HG03175 (cell line): ENCODE measurements at regions not wholly inside any gene's neighbourhood (a gene's known extent, or its start where the extent isn't known, plus 50 kb on each side); places are given as distances from the start of the nearest gene placed in this dataset.

Source experiments
- ATAC-seq: cut with Tn5 transposase; IDR thresholded peaks from one replicate; pipeline ENCODE4 v1.9.1; 2021; ENCODE audit warnings: mild to moderate bottlenecking, moderate library complexity; ENCODE audit not compliant: unreplicated experiment

DNA sequence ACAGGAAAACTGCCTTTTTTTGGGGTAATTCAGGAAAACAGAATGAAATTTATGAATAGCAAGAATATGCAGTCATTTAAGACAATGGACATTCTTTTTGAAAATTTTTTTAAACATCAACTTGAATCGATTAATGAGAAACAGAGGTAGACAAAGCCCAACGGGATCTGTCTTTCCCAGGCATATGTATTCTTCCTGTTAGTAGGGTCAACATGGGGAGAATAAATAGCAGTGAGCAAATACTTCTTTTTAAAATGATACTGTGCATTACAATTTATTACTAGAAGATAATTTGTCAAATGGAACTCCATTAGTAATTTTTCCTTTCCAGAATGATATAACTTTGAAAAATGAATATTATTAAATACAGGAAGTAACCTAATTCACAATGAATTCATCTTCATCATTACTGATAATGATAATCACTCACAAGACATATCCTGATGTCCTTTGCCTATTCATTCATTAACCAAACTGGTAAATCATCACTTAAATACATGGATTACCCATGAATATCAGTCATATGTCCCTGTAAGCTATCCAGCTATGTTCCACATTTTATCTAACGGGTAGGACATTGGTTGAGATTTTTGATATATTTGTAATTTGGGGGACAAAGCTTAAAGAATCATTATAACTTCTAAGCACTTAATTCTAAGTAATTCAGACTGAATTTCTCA lies 209.2 kb upstream of the CDIN1 start:
- no peak for ATAC-seq

DNA sequence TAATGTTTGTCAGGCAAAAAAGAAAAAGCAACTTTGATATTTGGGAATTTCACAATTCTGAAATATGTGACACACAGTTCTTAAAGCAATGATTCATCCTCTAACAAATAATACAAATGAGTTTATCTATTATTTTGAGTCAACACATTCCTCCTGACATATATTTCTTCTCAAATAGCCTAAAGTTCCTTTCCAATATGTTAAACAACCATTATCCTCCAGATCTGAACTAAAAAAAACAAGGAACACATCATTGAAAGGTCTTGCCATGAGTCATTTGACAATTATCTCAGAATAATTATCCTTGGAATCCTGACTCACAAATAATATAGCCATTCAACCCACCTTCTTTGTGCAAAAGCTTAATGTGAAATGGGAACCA lies 208.7 kb upstream of the CDIN1 start:
- ATAC-seq = no peak

DNA sequence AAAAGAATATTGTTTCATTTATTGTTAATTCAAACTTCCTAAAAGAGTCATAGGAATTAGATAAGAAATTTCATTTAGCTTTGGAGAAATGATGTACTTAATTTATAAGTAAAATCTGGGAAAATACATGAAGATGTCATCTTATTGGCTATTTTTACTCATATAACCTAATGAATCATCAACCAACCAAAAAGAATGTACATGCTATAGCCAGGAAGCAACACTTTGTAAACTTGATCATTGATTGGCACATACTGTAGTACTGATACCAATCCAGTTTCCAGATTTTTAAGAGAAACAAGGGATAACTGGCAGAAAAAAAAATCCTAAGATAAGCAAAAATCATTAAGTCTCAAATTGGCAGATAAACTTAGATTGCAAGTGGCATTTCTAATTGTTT lies 207.9 kb upstream of the CDIN1 start:
- no peak for ATAC-seq

DNA sequence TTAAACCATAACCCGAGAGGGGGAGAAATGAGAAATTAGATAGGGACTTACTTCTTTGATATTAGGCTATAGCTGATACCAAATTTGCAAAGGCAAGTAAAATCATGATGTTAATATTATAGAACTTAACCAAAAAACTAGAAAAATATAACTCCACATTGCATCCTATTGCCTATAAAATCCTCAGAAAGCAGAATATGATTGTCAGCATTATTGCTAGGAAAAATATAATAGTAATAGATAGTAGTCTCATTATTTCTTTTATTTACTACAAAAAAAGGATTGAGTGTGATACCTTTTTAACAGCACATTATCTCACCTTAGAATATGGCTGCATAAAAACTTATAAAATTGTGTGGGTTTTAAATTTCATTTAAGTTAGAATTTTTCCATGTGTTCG lies 206.5 kb upstream of the CDIN1 start:
- no peak for ATAC-seq

DNA sequence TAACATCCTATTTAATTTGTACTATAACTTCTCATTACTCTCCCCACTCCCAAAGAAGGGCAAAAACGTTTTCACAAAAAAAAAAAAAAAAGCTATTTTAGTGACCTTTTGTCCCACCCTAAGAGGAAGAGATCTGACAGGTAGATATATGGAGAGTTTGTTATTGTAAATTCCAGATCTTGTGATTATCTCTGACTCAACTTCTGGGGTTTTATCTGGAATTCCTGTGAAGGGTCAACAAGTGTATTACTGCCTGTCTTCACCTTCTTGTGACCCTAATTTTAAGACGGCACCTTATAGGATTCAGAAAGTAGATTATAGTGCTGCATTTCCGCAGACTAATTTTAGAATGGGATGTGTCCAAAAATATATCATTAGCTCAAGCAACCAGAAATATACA lies 205.9 kb upstream of the CDIN1 start:
- ATAC-seq = no peak

DNA sequence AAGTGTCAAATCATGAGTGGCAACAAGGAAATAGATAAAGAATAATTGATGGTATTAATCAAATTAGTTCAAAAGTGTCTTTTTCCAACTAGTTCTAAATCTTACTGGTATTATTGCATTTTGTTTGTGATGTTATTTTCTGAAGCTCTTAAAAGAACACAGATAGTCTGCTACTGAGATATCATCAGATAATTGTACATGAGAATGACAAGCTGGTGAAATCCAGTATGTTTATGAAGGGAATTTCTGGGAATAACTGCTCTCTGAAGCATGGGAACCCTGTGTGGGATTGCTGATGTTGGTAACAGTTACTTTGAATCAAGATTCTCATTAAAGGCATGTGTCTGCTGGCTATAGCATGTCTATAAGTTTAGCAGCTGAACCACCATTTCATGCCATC lies 190.3 kb upstream of the CDIN1 start:
- no peak for ATAC-seq

DNA sequence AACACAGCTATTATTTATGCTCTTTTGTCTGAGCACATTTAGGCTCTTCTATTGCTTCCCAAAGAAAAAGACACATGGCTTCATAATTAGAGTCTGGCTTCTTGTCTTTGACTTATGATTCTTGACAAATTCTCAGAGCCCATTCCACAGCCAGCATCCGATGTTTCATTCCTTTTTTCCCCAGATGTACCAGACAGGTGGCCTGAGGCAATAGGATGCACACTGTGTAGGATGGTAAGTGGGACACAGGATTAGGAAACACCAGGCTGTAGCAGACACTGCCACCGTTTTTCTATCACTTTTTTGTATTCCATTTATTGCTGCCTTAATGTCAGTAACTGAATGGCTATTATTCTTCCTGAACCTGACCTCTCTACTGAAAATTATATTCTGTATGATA lies 188.9 kb upstream of the CDIN1 start:
- ATAC-seq = no peak

DNA sequence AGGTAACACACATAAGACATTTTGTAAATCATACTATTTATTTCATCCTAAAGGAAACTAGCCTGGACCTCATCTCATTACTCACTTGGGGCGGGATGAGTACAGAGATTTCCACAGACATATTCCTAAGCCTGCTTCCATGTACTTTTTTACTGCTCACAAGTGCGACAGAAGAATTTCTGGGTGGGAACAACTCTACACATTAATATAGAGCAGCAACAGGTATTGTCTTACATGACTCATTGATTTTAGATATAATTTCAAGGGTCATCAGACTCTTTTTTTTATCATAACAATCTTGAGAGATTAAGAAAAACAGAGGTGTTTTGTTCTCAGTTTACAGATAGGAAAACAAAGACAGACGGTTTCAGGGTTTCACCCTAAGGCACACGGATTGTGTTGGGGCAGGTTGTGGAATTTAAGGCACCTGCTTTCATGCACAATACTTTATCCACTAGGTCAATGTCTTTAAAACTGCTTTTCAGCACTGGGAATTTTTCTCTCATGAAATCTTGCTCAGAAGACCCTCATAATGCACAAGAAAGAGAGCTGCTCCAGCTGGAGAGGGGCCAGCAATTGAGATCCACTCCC lies 186.7 kb upstream of the CDIN1 start:
- ATAC-seq = no peak

DNA sequence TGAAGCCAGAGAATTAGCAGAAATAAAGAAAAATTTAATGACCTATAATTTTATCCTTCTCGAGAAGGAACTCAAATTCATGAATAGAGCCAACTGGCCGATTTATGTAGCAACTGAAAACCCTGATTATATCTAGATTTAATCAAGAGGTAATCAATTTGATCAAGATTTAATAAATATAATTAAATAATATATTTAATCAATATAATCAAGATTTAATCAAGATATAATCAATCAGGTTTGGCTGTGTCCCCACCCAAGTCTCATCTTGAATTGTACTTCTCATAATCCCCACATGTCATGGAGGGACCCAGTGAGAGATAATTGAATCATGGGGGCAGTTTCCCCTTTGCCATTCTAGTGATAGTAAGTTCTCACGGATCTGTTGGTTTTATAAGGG lies 181.2 kb upstream of the CDIN1 start:
- ATAC-seq = no peak

- no peak for ATAC-seq
These were observed 180.2 kb upstream of the CDIN1 start for GRCh38 chr15:36399276-36399675.

- ATAC-seq = no peak
These were observed 178.4 kb upstream of the CDIN1 start for GRCh38 chr15:36400936-36401585.

DNA sequence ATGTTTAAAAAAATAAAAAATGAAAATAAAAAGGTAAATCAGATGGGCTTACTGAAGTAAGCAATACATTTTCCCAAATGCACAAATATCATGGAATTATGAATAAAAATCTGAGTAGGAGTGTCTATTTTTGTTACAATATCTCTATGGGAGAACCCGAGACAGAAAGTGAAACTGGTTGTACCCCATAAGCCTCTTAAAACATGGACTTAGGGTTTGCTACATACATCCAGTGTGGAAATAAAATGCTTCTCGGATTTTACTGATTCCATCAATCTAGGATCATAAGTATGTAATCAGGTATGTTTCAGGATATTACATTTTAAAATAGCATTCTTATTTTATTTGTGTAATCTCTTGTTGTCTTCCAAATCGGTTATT lies 177.8 kb upstream of the CDIN1 start:
- no peak for ATAC-seq

DNA sequence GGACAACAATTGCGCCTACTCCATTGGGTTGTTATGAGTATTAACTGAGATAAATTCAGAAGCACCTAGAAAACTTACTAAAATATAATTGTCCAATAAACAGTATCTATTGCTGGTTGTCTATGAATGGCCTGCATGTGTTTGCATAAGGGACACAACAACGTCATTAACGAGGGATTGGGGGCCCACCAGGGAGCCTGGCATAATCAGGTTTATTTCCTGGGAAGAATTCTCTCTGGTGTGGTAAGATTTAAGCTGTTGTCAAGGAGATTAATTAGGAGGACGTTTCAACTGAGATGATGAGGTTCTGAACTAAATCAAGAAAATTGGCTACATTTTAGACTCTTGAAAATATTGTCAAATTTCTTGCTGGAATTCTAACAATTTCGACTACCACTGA lies 176.1 kb upstream of the CDIN1 start:
- no peak for ATAC-seq

DNA sequence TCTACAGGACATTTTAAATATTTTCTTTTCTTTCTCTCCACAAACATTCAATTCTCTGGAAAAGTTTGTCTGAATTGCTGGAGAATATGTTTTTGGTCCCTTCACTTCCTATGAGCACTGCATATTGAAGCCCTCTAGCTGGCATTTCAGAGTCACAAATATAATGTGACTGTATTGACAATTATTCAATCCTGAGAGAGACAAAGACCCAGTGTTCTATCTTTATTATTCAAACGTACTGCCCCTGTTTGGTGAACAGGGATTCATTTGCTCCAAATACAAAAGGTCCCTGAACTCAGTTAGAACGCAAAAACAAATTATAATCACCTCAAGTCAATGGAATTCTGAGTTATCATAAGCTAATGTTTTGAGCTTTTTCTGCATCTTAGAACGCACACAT lies 173.1 kb upstream of the CDIN1 start:
- no peak for ATAC-seq

GRCh38 chr15:36406911-36407310 lies 172.5 kb upstream of the CDIN1 start:
- ATAC-seq = no peak

GRCh38 chr15:36407647-36408046 lies 171.8 kb upstream of the CDIN1 start:
- ATAC-seq = no peak

- no peak for ATAC-seq
These were observed 169.6 kb upstream of the CDIN1 start for GRCh38 chr15:36409819-36410218.

DNA sequence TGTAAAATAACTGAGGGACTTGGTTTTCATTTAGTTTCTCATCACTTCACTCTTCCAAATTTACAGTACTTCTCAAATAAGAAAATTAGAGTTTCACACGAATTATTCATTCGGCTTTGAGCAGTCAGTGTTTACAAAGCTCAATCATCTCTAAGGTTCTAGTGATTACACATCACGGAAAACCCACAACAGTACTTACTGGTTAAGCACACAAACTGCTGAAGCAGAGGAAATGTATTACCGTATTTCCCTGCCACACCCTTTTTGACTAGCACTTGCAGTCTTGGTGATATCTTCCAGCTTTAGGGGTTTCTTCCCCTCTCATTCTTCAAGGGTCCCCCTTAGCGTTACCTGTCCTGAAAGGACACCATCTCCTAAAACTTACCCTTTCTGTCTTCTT lies 164.8 kb upstream of the CDIN1 start:
- ATAC-seq = no peak

GRCh38 chr15:36415643-36416042 lies 163.8 kb upstream of the CDIN1 start:
- ATAC-seq = no peak

GRCh38 chr15:36422631-36423030 lies 156.8 kb upstream of the CDIN1 start:
- no peak for ATAC-seq

GRCh38 chr15:36426691-36427090 lies 152.7 kb upstream of the CDIN1 start:
- no peak for ATAC-seq

DNA sequence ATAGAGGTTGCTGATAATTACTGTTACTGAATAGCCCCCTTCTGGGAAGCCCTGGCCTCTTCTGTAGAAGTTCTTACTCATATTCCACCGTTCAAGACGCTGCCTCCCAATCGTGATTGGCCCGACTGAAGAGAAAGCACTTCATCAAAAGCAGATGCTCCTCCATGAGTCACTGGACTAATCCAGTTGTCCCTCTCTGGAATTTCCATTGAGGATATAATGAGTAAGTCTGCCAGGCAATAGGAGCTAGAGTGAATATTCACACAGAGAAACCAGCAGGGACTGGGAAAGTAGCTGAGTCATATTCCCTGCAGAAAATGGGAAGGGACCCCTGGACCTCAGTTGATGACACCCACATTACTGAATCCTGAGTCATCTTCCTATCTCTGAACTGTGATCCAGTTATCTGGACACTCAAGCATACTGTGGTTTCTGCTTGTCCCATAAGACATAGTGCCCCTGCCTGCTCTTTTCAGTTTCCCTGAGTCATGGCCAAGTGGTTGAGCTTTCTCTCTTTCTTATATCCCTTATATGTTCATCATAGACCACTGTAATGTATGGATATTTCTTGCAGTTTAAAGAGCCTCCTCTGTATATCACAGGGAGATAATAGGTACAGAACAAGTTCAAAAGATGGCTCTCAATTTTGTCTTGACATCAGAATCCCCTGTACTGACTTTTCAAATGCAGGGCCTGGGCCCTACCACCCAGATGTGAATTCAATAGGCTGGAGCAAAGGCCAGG lies 151.2 kb upstream of the CDIN1 start:
- no peak for ATAC-seq
